CD4-positive, alpha-beta T cell treated with Interferon gamma for 1 hour (primary cell): ENCODE measurements at regions not wholly inside any gene's neighbourhood (a gene's known extent, or its start where the extent isn't known, plus 50 kb on each side); places are given as distances from the start of the nearest gene placed in this dataset.

Experiments used
- DNase-seq: peaks from one replicate; pipeline ENCODE4 v3.0.0-alpha.2; 2020

GRCh38 chr21:38556390-38556789 lies 58.1 kb upstream of the ERG start:
- no peak for DNase-seq

GRCh38 chr21:38561205-38561604 lies 62.9 kb upstream of the ERG start:
- DNase-seq: no peak

- no peak for DNase-seq
Measured at GRCh38 chr21:38561613-38562581, 63.6 kb upstream of the ERG start.

GRCh38 chr21:38567335-38567969 lies 69.2 kb upstream of the ERG start:
- DNase-seq: no peak

GRCh38 chr21:38567970-38568360 lies 69.7 kb upstream of the ERG start:
- no peak for DNase-seq

- no peak for DNase-seq
Measured at GRCh38 chr21:38569733-38570132, 71.5 kb upstream of the ERG start.

- no peak for DNase-seq
Measured at GRCh38 chr21:38570596-38570995, 72.3 kb upstream of the ERG start.

- no peak for DNase-seq
Measured at GRCh38 chr21:38574895-38575575, 76.8 kb upstream of the ERG start.

- no peak for DNase-seq
Measured at GRCh38 chr21:38577887-38578286, 79.6 kb upstream of the ERG start.

GRCh38 chr21:38590449-38591217 lies 92.4 kb upstream of the ERG start:
- no peak for DNase-seq

GRCh38 chr21:38591218-38591537 lies 92.9 kb upstream of the ERG start:
- DNase-seq: no peak

GRCh38 chr21:38596264-38597042 lies 98.2 kb upstream of the ERG start:
- no peak for DNase-seq

GRCh38 chr21:38597421-38597820 lies 99.1 kb upstream of the ERG start:
- DNase-seq: no peak

- no peak for DNase-seq
Measured at GRCh38 chr21:38598413-38598812, 100.1 kb upstream of the ERG start.

GRCh38 chr21:38599381-38599975 lies 101.2 kb upstream of the ERG start:
- no peak for DNase-seq

- no peak for DNase-seq
Measured at GRCh38 chr21:38600106-38600505, 101.8 kb upstream of the ERG start.

- DNase-seq: no peak
Measured at GRCh38 chr21:38605236-38605635, 107.0 kb upstream of the ERG start.

- DNase-seq: no peak
Measured at GRCh38 chr21:38609580-38609979, 111.3 kb upstream of the ERG start.

GRCh38 chr21:38610623-38611251 lies 112.5 kb upstream of the ERG start:
- no peak for DNase-seq

GRCh38 chr21:38611277-38611676 lies 113.0 kb upstream of the ERG start:
- no peak for DNase-seq

- no peak for DNase-seq
Measured at GRCh38 chr21:38613686-38614085, 115.4 kb upstream of the ERG start.
